Esophagus muscularis mucosa (tissue), 4 donors: ENCODE measurements at regions not wholly inside any gene's neighbourhood (a gene's known extent, or its start where the extent isn't known, plus 50 kb on each side); places are given as distances from the start of the nearest gene placed in this dataset.

Experiments
- DNase-seq: peaks from one replicate; pipeline ENCODE4 v3.0.0-alpha.2; 2017; ENCODE audit errors: extremely low spot score
- H3K27ac ChIP-seq, 4 donors: fragments of 200-600 bp; sonication (generic); replicated peaks in 1 of 4; 1 replicate in 3 of 4; 2 replicates in 1 of 4; pipeline ENCODE4 v1.5.1; 2016 to 2019; ENCODE audit warnings: mild to moderate bottlenecking in 1 of 4
- H3K27me3 ChIP-seq, 4 donors: fragments of 200-600 bp; sonication (generic); one replicate each; pipeline versions ENCODE4 v1.5.1 to v1.6.0; 2016 to 2019
- H3K36me3 ChIP-seq, 4 donors: fragments of 200-600 bp; sonication (generic); one replicate each; pipeline ENCODE4 v1.5.1; 2016 to 2019
- H3K4me1 ChIP-seq, 4 donors: fragments of 200-600 bp; sonication (generic); one replicate each; pipeline ENCODE4 v1.5.1; 2016 to 2019
- H3K4me3 ChIP-seq, 4 donors: fragments of 200-600 bp; sonication (generic); 1 replicate in 2 of 4; 2 replicates in 2 of 4; pipeline ENCODE4 v1.5.1; 2016 to 2019; ENCODE audit warnings: mild to moderate bottlenecking in 4 of 4, moderate library complexity in 1 of 4
- H3K9me3 ChIP-seq, 4 donors: fragments of 200-600 bp; sonication (generic); 1 replicate in 3 of 4; 2 replicates in 1 of 4; pipeline ENCODE4 v1.5.1; 2016 to 2019
- EP300 ChIP-seq: sonication (generic); formaldehyde crosslinking; IDR thresholded peaks from one replicate; pipeline ENCODE4 v1.6.1; 2017; ENCODE audit warnings: antibody characterized with exemption
- POLR2A ChIP-seq: fragments of 450-650 bp; IDR thresholded peaks from one replicate; pipeline ENCODE4 v1.6.1; 2017; ENCODE audit warnings: antibody characterized with exemption, moderate library complexity, mild to moderate bottlenecking, low read depth
- POLR2AphosphoS5 ChIP-seq, 2 donors: sonication (generic); formaldehyde crosslinking; IDR thresholded peaks; one replicate each; pipeline ENCODE4 v1.6.1; 2017; ENCODE audit warnings: antibody characterized with exemption in 2 of 2
- WGBS: methylation state at CpG from one replicate; pipeline ENCODE4 v1.1.5; 2018; 5-methylcytosine and 5-hydroxymethylcytosine counted together
- intact Hi-C: fragments of 100-400 bp; cut with DNase I; formaldehyde crosslinking; loops from one replicate; pipeline ENCODE4 v1.15.1; 2023
- TF ChIP-seq, protein P1 (sequence below), 3 experiments: fragments of 200-600 bp in 2 of 3; fragments of 450-650 bp in 1 of 3; sonication (generic) in 2 of 3; IDR thresholded peaks; one replicate each; pipeline ENCODE4 v1.5.1; 2017 to 2019; ENCODE audit warnings: antibody characterized with exemption in 3 of 3, mild to moderate bottlenecking in 2 of 3, moderate library complexity in 1 of 3

DNA sequence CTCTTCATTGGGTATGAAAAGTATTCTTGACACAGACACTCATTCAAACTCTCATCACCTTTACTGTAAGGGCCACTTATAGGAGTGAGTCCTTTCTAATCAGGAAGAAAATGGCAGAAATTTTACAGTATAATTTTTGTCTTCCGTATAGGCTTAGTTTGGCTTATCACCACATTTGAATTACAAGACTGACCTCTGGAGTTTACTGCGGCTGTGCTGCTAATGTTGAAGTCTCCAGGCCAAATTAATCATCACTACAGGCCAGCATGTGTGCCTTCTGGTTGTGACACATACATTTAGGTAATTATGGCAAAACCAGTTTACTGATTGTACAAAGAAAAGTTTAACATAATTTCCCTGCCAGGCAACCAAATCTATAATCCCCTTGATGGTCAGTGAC is 753.6 kb upstream of the GCFC2 start:
- Histone ChIP-seq H3K4me1 (no peaks in the 10 kb centered on the region), H3K9me3 (no peaks in the 10 kb centered on the region), H3K27me3 (no peaks in the 10 kb centered on the region), H3K27ac (no peak overlapping the region), H3K4me3 (no peak overlapping the region), H3K36me3 (no peaks in the 10 kb centered on the region)
- DNase-seq = no peak
- intact Hi-C loops = no loop called here
- WGBS = 75% methylated on average over 2 of the region's 2 CpGs
- TF ChIP-seq POLR2AphosphoS5 (IDR thresholded peaks at IDR 0.05) = no peak
- TF ChIP-seq, protein P1, sequence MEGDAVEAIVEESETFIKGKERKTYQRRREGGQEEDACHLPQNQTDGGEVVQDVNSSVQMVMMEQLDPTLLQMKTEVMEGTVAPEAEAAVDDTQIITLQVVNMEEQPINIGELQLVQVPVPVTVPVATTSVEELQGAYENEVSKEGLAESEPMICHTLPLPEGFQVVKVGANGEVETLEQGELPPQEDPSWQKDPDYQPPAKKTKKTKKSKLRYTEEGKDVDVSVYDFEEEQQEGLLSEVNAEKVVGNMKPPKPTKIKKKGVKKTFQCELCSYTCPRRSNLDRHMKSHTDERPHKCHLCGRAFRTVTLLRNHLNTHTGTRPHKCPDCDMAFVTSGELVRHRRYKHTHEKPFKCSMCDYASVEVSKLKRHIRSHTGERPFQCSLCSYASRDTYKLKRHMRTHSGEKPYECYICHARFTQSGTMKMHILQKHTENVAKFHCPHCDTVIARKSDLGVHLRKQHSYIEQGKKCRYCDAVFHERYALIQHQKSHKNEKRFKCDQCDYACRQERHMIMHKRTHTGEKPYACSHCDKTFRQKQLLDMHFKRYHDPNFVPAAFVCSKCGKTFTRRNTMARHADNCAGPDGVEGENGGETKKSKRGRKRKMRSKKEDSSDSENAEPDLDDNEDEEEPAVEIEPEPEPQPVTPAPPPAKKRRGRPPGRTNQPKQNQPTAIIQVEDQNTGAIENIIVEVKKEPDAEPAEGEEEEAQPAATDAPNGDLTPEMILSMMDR (IDR thresholded peaks at IDR 0.05) = no peak

DNA sequence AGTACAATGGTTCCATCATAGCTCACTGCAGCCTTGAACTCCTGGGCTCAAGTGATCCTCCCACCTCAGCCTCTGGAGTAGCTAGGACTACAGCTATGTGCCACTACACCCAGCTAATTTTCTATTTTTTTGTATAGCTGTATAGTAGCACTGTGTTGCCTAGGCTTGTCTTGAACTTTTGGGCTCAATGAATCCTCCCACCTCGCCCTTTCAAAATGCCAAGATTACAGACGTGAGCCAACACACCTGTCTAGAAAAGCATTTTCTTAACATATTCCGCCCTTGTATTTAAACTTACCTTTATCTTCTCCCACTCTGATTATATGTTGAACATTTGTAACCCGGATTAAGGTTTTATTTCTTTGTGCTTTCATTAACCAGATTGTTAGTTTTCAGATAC is 750.7 kb upstream of the GCFC2 start:
- TF ChIP-seq EP300 (no peak), POLR2AphosphoS5 (IDR thresholded peaks at IDR 0.05) (no peak), POLR2A (no peak)
- TF ChIP-seq, protein P1 (IDR thresholded peaks at IDR 0.05) = no peak
- WGBS = 79% methylated on average over 4 of the region's 4 CpGs
- intact Hi-C loops = no loop called here
- H3K4me1 ChIP-seq = no peaks in the 10 kb centered on the region
- DNase-seq = no peak
- no peak overlapping the region for H3K4me3 ChIP-seq
- no peaks in the 10 kb centered on the region for H3K27me3 ChIP-seq
- H3K36me3 ChIP-seq = no peaks in the 10 kb centered on the region
- no peaks in the 10 kb centered on the region for H3K9me3 ChIP-seq
- no peak overlapping the region for H3K27ac ChIP-seq

DNA sequence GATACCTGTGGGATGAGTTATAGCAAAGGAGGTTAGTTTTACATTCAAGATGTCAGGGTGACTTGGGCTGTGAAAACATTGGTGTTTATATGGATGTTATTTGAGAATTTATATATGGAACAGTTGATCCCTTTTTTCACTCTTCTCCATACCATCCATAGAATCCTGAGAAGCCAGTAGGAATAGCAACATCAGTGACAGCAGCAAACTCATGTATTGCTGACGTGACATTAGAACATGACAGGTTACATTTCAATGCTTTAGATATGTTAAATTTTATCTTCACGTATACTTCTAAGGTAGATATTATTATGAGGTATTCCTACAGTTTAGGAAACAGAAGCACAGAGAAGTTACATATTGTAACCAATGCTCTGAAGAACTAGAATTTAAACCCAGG is 745.2 kb upstream of the GCFC2 start:
- H3K27ac ChIP-seq = no peak overlapping the region
- H3K4me1 ChIP-seq = no peaks in the 10 kb centered on the region
- no peak overlapping the region for H3K4me3 ChIP-seq
- peaks cover 0 to 5% (median 0%) of the 10 kb centered on the region in 4 donors for H3K27me3 ChIP-seq
- WGBS = 83% methylated on average over 2 of the region's 2 CpGs
- DNase-seq = no peak
- intact Hi-C loops = no loop called here
- H3K36me3 ChIP-seq = no peaks in the 10 kb centered on the region
- H3K9me3 ChIP-seq = no peaks in the 10 kb centered on the region
- TF ChIP-seq POLR2AphosphoS5 (IDR thresholded peaks at IDR 0.05) = no peak
- TF ChIP-seq, protein P1 (IDR thresholded peaks at IDR 0.05) = no peak

DNA sequence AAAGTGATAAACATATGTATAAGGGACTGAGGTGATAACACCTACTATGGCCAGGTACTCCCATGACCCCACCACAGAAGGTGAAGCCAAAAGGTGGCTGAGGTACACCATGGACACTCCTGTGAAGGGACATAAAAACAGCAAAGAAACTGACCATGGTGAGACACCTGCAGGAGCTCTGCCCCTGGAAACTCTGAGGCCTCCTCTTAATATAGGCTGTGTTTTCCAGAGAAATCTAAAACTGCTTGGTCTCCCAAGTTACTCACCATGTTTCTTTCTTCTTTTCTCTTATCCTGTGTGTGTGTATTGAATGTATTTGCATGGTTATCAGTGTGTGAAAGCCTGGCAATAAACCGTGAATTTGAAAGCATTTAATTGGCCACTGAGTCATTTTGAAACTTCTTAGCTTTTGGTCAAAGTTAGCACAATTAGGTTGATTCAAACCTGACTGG is 739.3 kb upstream of the GCFC2 start:
- H3K4me3 ChIP-seq = no peak overlapping the region
- WGBS = 79% methylated on average over 1 of the region's 1 CpG

DNA sequence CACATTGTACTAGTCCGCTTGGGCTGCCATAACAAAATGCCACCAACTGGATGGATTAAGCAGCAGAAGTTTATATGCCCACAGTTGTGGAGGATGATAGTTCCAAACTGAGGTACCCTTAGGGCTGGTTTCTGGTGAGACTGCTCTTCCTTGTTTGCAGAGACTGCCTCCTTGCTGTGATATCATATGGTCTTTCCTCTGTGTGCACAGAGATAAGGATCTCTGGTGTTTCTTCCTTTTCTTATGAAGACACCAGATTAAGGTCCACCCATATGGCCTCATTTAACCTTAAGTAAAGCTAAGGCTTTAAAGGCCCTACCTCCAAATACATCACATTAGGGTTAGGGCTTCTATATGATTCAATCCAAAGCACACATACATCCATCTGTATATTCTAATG is 738.2 kb upstream of the GCFC2 start:
- Histone ChIP-seq H3K4me3 (no peak overlapping the region), H3K27me3 (no peaks in the 10 kb centered on the region), H3K36me3 (no peaks in the 10 kb centered on the region), H3K4me1 (no peaks in the 10 kb centered on the region), H3K9me3 (no peaks in the 10 kb centered on the region), H3K27ac (no peak overlapping the region)
- TF ChIP-seq EP300 (no peak), POLR2AphosphoS5 (IDR thresholded peaks at IDR 0.05) (no peak), POLR2A (no peak)
- TF ChIP-seq, protein P1 (IDR thresholded peaks at IDR 0.05) = no peak
- no peak for DNase-seq
- 95% methylated on average over 1 of the region's 1 CpG for WGBS
- intact Hi-C loops = no loop called here

More for the DNA sequence above, 739.3 kb upstream of the GCFC2 start:
- H3K9me3 ChIP-seq = no peaks in the 10 kb centered on the region
- TF ChIP-seq, protein P1 (IDR thresholded peaks at IDR 0.05) = no peak
- TF ChIP-seq EP300 = no peak
- no peak for TF ChIP-seq POLR2A
- TF ChIP-seq POLR2AphosphoS5 (IDR thresholded peaks at IDR 0.05) = no peak
- H3K27me3 ChIP-seq = no peaks in the 10 kb centered on the region
- H3K4me1 ChIP-seq = no peaks in the 10 kb centered on the region
- DNase-seq = no peak
- no peak overlapping the region for H3K27ac ChIP-seq
- H3K36me3 ChIP-seq = no peaks in the 10 kb centered on the region
- intact Hi-C loops = no loop called here
